Glutamatergic neuron (in vitro differentiated cells): ENCODE measurements at regions not wholly inside any gene's neighbourhood (a gene's known extent, or its start where the extent isn't known, plus 50 kb on each side); places are given as distances from the start of the nearest gene placed in this dataset.
"Not testable (repeated sequence)": the region's sequence is repeated elsewhere in the genome, so short reads cannot be mapped to it uniquely, and the experiment has no call there.

Experiments
- DNase-seq: peaks from one replicate; pipeline ENCODE4 v3.0.0; 2022
- H3K27ac Mint-ChIP-seq: one replicate; pipeline ENCODE4 v1.8.0; 2020; ENCODE audit warnings: mild to moderate bottlenecking, mixed read lengths, inconsistent platforms; ENCODE audit not compliant: unreplicated experiment
- H3K27me3 Mint-ChIP-seq: one replicate; pipeline ENCODE4 v1.8.0; 2020; ENCODE audit warnings: mild to moderate bottlenecking, moderate library complexity, mixed read lengths, inconsistent platforms; ENCODE audit not compliant: unreplicated experiment
- H3K36me3 Mint-ChIP-seq: one replicate; pipeline ENCODE4 v1.8.0; 2020; ENCODE audit warnings: mild to moderate bottlenecking, mixed read lengths, inconsistent platforms; ENCODE audit not compliant: unreplicated experiment
- H3K4me1 Mint-ChIP-seq: one replicate; pipeline ENCODE4 v1.8.0; 2020; ENCODE audit warnings: mild to moderate bottlenecking, low read depth, mixed read lengths, inconsistent platforms; ENCODE audit not compliant: unreplicated experiment
- H3K4me3 Mint-ChIP-seq: one replicate; pipeline ENCODE4 v1.8.0; 2020; ENCODE audit warnings: mild to moderate bottlenecking, mixed read lengths, inconsistent platforms; ENCODE audit not compliant: unreplicated experiment
- H3K9me3 Mint-ChIP-seq: one replicate; pipeline ENCODE4 v1.8.0; 2020; ENCODE audit warnings: mild to moderate bottlenecking, moderate library complexity, mixed read lengths, inconsistent platforms; ENCODE audit not compliant: unreplicated experiment
- CTCF ChIP-seq: fragments of 200-600 bp; sonication (generic); IDR thresholded peaks from one replicate; pipeline ENCODE4 v1.5.0; 2021; ENCODE audit not compliant: partially characterized antibody, unreplicated experiment

DNA sequence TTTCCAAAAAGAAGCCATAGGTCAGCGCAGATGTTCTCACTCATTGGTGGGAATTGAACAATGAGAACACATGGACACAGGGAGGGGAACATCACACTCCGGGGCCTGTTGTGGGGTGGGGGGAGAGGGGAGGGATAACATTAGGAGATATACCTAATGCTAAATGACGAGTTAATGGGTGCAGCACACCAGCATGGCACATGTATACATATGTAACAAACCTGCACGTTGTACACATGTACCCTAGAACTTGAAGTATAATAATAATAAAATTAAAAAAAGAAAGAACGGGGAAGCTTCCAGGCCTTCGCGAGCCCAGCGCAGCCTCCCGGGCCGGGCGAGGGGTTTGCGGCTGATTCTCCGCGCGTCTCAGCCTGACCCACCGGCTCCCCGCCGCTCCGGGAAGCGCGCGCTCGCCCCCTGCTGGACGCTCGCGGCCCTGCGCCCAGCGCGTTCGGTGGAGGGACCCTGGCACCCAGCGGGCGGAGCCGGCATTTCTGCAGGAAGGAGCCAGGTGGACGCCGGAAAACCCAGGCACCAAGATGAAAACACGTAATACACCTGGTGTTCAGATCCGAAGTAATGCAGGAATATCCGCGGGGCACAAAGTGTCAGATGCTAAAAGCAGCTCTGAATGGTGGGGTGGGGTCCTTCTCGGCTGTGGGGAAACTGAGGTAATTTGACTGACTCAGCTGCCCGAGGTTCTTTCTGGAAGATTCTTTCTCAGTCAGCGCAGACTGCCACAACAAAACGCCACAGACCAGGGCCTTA, 67.1 kb upstream of the PPP1R26 start:
- H3K27ac Mint-ChIP-seq: peak overlapping the region; percentile 8
- not testable (repeated sequence) for H3K36me3 Mint-ChIP-seq, H3K4me3 Mint-ChIP-seq, H3K27me3 Mint-ChIP-seq, H3K4me1 Mint-ChIP-seq, H3K9me3 Mint-ChIP-seq
- peak; percentile 100 for TF ChIP-seq CTCF
- DNase-seq: peak; percentile 93

GRCh38 chr9:135413086-135413375, 66.6 kb upstream of the PPP1R26 start:
- TF ChIP-seq CTCF: no peak
- Mint-ChIP-seq H3K27me3 (no peaks in the 10 kb centered on the region), H3K4me3 (no peak overlapping the region), H3K27ac (peak overlapping the region; percentile 8), H3K36me3 (no peaks in the 10 kb centered on the region), H3K9me3 (no peaks in the 10 kb centered on the region), H3K4me1 (no peaks in the 10 kb centered on the region)
- DNase-seq: no peak

- no peak for TF ChIP-seq CTCF
- Mint-ChIP-seq H3K27me3 (no peaks in the 10 kb centered on the region), H3K4me1 (no peaks in the 10 kb centered on the region), H3K4me3 (no peak overlapping the region), H3K9me3 (no peaks in the 10 kb centered on the region), H3K36me3 (no peaks in the 10 kb centered on the region), H3K27ac (no peak overlapping the region)
- no peak for DNase-seq
Measured at GRCh38 chr9:135413461-135413860, 66.1 kb upstream of the PPP1R26 start.

- no peaks in the 10 kb centered on the region for H3K36me3 Mint-ChIP-seq
- DNase-seq: no peak
- no peak for TF ChIP-seq CTCF
- no peak overlapping the region for H3K4me3 Mint-ChIP-seq
- H3K4me1 Mint-ChIP-seq: no peaks in the 10 kb centered on the region
- no peaks in the 10 kb centered on the region for H3K9me3 Mint-ChIP-seq
- no peaks in the 10 kb centered on the region for H3K27me3 Mint-ChIP-seq
- H3K27ac Mint-ChIP-seq: no peak overlapping the region
Measured at GRCh38 chr9:135414293-135414692, 65.3 kb upstream of the PPP1R26 start.

DNA sequence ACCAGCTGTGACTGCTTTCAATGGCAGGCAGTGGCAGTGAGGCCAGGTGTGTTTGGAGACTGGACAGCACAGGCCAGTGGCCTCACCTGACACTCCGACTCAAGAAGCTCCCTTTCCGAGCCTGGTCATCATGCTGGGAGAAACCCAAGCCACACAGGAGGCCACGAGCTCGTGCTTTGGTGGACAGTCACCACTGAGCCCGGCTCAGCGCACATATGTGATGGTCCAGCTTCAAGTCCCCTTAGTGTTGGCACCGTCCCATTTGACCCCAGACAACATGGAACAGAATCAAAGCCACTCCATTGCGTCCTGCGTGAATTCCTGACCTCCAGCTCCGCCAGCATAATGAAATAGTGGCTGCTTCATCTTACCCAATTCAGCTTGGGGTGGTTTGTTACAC, 64.0 kb upstream of the PPP1R26 start:
- TF ChIP-seq CTCF: no peak
- H3K4me1 Mint-ChIP-seq: no peaks in the 10 kb centered on the region
- no peaks in the 10 kb centered on the region for H3K36me3 Mint-ChIP-seq
- no peak overlapping the region for H3K27ac Mint-ChIP-seq
- H3K4me3 Mint-ChIP-seq: no peak overlapping the region
- H3K27me3 Mint-ChIP-seq: no peaks in the 10 kb centered on the region
- no peaks in the 10 kb centered on the region for H3K9me3 Mint-ChIP-seq
- DNase-seq: no peak
